K562 (cell line): ENCODE measurements at regions not wholly inside any gene's neighbourhood (a gene's known extent, or its start where the extent isn't known, plus 50 kb on each side); places are given as distances from the start of the nearest gene placed in this dataset.

Experiments used
- CTCF ChIP-seq, 3 experiments: IDR thresholded peaks in 2 of 3; conservative IDR thresholded peaks in 1 of 3; 2 replicates each; pipeline ENCODE4 v1.5.1; 2011 to 2012; ENCODE audit warnings: low read length in 3 of 3, mild to moderate bottlenecking in 3 of 3, control low read depth in 2 of 3, improper control_type of control experiment in 1 of 3, inconsistent platforms in 1 of 3, low read depth in 1 of 3, mixed read lengths in 1 of 3, moderate library complexity in 1 of 3; ENCODE audit not compliant: insufficient read depth in 2 of 3
- IRF2 ChIP-seq: sonication (generic); formaldehyde crosslinking; IDR thresholded peaks from 2 replicates; pipeline ENCODE4 v1.8.1; 2022; ENCODE audit warnings: mild to moderate bottlenecking, missing genetic modification reagents
- SIX5 ChIP-seq, 2 experiments: IDR thresholded peaks; 2 replicates each; pipeline ENCODE4 v1.6.1; 2011; ENCODE audit warnings: low read length in 2 of 2, borderline replicate concordance in 1 of 2, low read depth in 1 of 2, mild to moderate bottlenecking in 1 of 2, moderate library complexity in 1 of 2; ENCODE audit not compliant: insufficient read depth in 1 of 2
- SMARCC2 ChIP-seq: fragments of 450-650 bp; IDR thresholded peaks from 2 replicates; pipeline ENCODE4 v1.6.1; 2017; ENCODE audit warnings: antibody characterized with exemption, moderate library complexity, mild to moderate bottlenecking, low read depth
- TRIM28 ChIP-seq: fragments of 450-650 bp; IDR thresholded peaks from 2 replicates; pipeline ENCODE4 v1.6.1; 2017
- ZBTB33 ChIP-seq: sonication (generic); formaldehyde crosslinking; IDR thresholded peaks from 2 replicates; pipeline ENCODE4 v1.8.1; 2023; ENCODE audit warnings: mild to moderate bottlenecking, missing genetic modification reagents
- ZNF318 ChIP-seq, 2 experiments: fragments of 450-650 bp; IDR thresholded peaks; 2 replicates each; pipeline ENCODE4 v1.6.1; 2016; ENCODE audit warnings: mild to moderate bottlenecking in 2 of 2, borderline replicate concordance in 1 of 2, low read depth in 1 of 2, moderate library complexity in 1 of 2

GRCh38 chr1:94637121-94637520 lies 95.6 kb upstream of the F3 start:
- TF ChIP-seq ZBTB33 (CRISPR knock-in tag) (no peak), CTCF (IDR thresholded peaks at IDR 0.05 in 2 of 3, conservative IDR thresholded peaks at IDR 0.05 in 1 of 3; ENCODE audit: insufficient read depth in 2 of 3, low read depth in 1 of 3, low read length in 3 of 3) (no peak), SMARCC2 (no peak), ZNF318 (IDR thresholded peaks at IDR 0.05; ENCODE audit: borderline replicate concordance in 1 of 2, low read depth in 1 of 2) (no peak), SIX5 (IDR thresholded peaks at IDR 0.05; ENCODE audit: borderline replicate concordance in 1 of 2, insufficient read depth in 1 of 2, low read depth in 1 of 2, low read length in 2 of 2) (no peak), TRIM28 (no peak), IRF2 (CRISPR knock-in tag) (no peak)
